Neural progenitor cell (in vitro differentiated cells): ENCODE measurements at regions not wholly inside any gene's neighbourhood (a gene's known extent, or its start where the extent isn't known, plus 50 kb on each side); places are given as distances from the start of the nearest gene placed in this dataset.

ENCODE experiments used
- DNase-seq: peaks from one replicate; pipeline ENCODE4 v3.0.0-alpha.2; 2016; ENCODE audit warnings: low spot score
- H2AFZ ChIP-seq: fragments of 200-600 bp; sonication (generic); replicated peaks from 2 replicates; pipeline ENCODE4 v1.6.1; 2016; ENCODE audit warnings: antibody characterized with exemption
- H3F3A ChIP-seq: fragments of 200-600 bp; sonication (generic); 2 replicates; pipeline ENCODE4 v1.6.1; 2016; ENCODE audit warnings: antibody characterized with exemption, low read depth
- H3K27ac ChIP-seq: fragments of 200-600 bp; sonication (generic); 2 replicates; pipeline ENCODE4 v1.5.1; 2016; ENCODE audit warnings: mild to moderate bottlenecking
- H3K27me3 ChIP-seq: fragments of 200-600 bp; sonication (generic); 2 replicates; pipeline ENCODE4 v1.6.1; 2016; ENCODE audit warnings: mild to moderate bottlenecking, moderate library complexity
- H3K36me3 ChIP-seq: fragments of 200-600 bp; sonication (generic); 2 replicates; pipeline ENCODE4 v1.5.1; 2016
- H3K4me1 ChIP-seq: fragments of 200-600 bp; sonication (generic); 2 replicates; pipeline ENCODE4 v1.6.1; 2016; ENCODE audit warnings: mixed run types
- H3K4me2 ChIP-seq: fragments of 200-600 bp; sonication (generic); 2 replicates; pipeline ENCODE4 v1.6.1; 2016
- H3K4me3 ChIP-seq: fragments of 200-600 bp; sonication (generic); 2 replicates; pipeline ENCODE4 v1.5.1; 2016
- H3K79me2 ChIP-seq: fragments of 200-600 bp; sonication (generic); 2 replicates; pipeline ENCODE4 v1.6.1; 2016; ENCODE audit warnings: low read depth
- H3K9ac ChIP-seq: fragments of 200-600 bp; sonication (generic); 2 replicates; pipeline ENCODE4 v1.6.1; 2016
- H3K9me3 ChIP-seq: fragments of 200-600 bp; sonication (generic); 2 replicates; pipeline ENCODE4 v1.5.1; 2016; ENCODE audit warnings: low read depth
- H4K20me1 ChIP-seq: fragments of 200-600 bp; sonication (generic); 2 replicates; pipeline ENCODE4 v1.6.1; 2016; ENCODE audit warnings: low read depth
- H3K27ac Mint-ChIP-seq: 3 replicates; pipeline ENCODE4 v1.8.0; 2021; ENCODE audit warnings: mixed read lengths
- H3K27me3 Mint-ChIP-seq: 2 replicates; pipeline ENCODE4 v1.8.0; 2022; ENCODE audit warnings: low read depth, mild to moderate bottlenecking, inconsistent platforms, moderate library complexity, mixed read lengths; ENCODE audit not compliant: insufficient read depth
- H3K36me3 Mint-ChIP-seq: 3 replicates; pipeline ENCODE4 v1.8.0; 2021; ENCODE audit warnings: mixed read lengths
- H3K4me1 Mint-ChIP-seq: 3 replicates; pipeline ENCODE4 v1.8.0; 2021; ENCODE audit warnings: mixed read lengths
- H3K4me3 Mint-ChIP-seq: 3 replicates; pipeline ENCODE4 v1.8.0; 2021; ENCODE audit warnings: mild to moderate bottlenecking, moderate library complexity, mixed read lengths
- H3K9me3 Mint-ChIP-seq: 3 replicates; pipeline ENCODE4 v1.8.0; 2020; ENCODE audit warnings: mixed read lengths
- EZH2 ChIP-seq: fragments of 200-600 bp; sonication (generic); IDR thresholded peaks from 2 replicates; pipeline ENCODE4 v1.6.1; 2017; ENCODE audit warnings: antibody characterized with exemption, mild to moderate bottlenecking, moderate library complexity
- EZH2phosphoT487 ChIP-seq: fragments of 200-600 bp; sonication (generic); IDR thresholded peaks from 2 replicates; pipeline ENCODE4 v1.6.1; 2017; ENCODE audit warnings: antibody characterized with exemption
- TF ChIP-seq, protein P1 (sequence below): fragments of 200-600 bp; sonication (generic); IDR thresholded peaks from 2 replicates; pipeline ENCODE4 v1.5.1; 2017; ENCODE audit warnings: antibody characterized with exemption, mild to moderate bottlenecking

DNA sequence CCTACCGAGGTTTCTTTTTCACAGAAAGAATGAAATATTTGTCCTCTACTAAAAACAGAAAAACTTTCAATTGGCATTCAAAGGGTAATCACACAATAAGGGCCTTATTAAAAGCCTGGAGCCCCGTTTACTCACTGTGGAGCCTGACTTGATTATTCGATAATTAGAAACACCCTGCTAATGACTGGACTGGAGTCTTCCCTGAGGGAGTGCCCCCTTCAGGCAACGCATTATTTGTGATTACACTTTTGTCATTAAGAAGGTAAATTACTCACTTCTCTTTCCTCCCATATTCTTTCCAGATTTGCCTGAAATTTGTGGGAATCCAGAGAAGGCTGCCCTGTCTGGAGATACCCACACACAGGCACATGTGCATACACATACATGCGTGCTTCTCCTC lies 444.2 kb upstream of the NPVF start:
- Mint-ChIP-seq H3K27me3 (peaks cover 3% of the 10 kb centered on the region), H3K4me1 (peaks cover 40% of the 10 kb centered on the region), H3K9me3 (no peaks in the 10 kb centered on the region), H3K4me3 (no peak overlapping the region), H3K27ac (no peak overlapping the region), H3K36me3 (no peaks in the 10 kb centered on the region)
- H4K20me1 ChIP-seq, result no peaks in the 10 kb centered on the region
- peaks cover 3% of the 10 kb centered on the region for H3K4me1 ChIP-seq
- no peaks in the 10 kb centered on the region for H3K36me3 ChIP-seq
- H3K27ac ChIP-seq, result no peak overlapping the region
- no peak for DNase-seq
- no peak for TF ChIP-seq EZH2phosphoT487
- no peak for TF ChIP-seq EZH2
- TF ChIP-seq, protein P1, sequence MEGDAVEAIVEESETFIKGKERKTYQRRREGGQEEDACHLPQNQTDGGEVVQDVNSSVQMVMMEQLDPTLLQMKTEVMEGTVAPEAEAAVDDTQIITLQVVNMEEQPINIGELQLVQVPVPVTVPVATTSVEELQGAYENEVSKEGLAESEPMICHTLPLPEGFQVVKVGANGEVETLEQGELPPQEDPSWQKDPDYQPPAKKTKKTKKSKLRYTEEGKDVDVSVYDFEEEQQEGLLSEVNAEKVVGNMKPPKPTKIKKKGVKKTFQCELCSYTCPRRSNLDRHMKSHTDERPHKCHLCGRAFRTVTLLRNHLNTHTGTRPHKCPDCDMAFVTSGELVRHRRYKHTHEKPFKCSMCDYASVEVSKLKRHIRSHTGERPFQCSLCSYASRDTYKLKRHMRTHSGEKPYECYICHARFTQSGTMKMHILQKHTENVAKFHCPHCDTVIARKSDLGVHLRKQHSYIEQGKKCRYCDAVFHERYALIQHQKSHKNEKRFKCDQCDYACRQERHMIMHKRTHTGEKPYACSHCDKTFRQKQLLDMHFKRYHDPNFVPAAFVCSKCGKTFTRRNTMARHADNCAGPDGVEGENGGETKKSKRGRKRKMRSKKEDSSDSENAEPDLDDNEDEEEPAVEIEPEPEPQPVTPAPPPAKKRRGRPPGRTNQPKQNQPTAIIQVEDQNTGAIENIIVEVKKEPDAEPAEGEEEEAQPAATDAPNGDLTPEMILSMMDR, result peak; percentile 35
- H3F3A ChIP-seq, result no peaks in the 10 kb centered on the region
- H3K9me3 ChIP-seq, result no peaks in the 10 kb centered on the region
- no peak overlapping the region for H3K4me2 ChIP-seq
- H3K79me2 ChIP-seq, result no peaks in the 10 kb centered on the region
- no peaks in the 10 kb centered on the region for H3K27me3 ChIP-seq
- H3K9ac ChIP-seq, result no peak overlapping the region
- no peak overlapping the region for H3K4me3 ChIP-seq
- no peak overlapping the region for H2AFZ ChIP-seq

DNA sequence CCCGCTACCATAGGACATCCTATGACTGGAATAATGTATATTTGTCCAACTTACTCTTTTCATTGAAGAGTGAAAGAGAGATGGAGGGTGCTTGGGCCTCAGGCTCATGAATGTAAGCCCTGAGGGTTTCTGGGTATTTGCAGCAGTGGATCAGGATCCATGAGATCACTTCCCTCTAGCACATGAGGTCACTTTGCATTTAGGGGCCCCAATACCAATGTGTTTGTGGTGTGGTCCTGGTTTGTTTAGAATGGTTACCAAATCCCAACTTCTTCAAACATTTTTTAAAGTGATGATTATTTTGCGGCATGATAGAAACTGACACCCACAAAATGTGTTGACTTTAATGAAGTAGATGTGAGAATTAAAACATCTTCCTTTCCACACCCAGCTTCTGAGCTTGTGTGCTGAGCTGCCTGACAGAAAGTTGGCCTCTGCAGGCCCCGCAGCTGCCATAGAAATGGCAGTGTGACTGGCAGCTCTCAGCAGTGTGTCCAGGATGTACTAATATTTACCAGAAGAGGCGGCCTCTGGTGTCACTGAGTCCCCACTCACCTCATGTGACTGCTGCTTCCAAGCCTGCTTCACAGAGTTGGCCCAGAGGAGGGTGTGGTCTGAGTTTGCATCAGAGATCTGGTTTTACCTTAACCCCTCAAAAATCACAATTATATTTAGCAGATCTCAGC lies 447.6 kb upstream of the NPVF start:
- no peaks in the 10 kb centered on the region for H3K9me3 Mint-ChIP-seq
- H3K27me3 Mint-ChIP-seq, result peaks cover 3% of the 10 kb centered on the region
- TF ChIP-seq EZH2phosphoT487, result no peak
- no peak for TF ChIP-seq EZH2
- TF ChIP-seq, protein P1, result no peak
- H3K4me3 ChIP-seq, result no peak overlapping the region
- no peaks in the 10 kb centered on the region for H3F3A ChIP-seq
- no peak overlapping the region for H3K27ac ChIP-seq
- H3K9ac ChIP-seq, result no peak overlapping the region
- no peaks in the 10 kb centered on the region for H3K4me1 ChIP-seq
- H3K27me3 ChIP-seq, result no peaks in the 10 kb centered on the region
- no peak overlapping the region for H2AFZ ChIP-seq
- H3K9me3 ChIP-seq, result no peaks in the 10 kb centered on the region
- H3K79me2 ChIP-seq, result no peaks in the 10 kb centered on the region
- H3K4me1 Mint-ChIP-seq, result peaks cover 22% of the 10 kb centered on the region
- H3K36me3 ChIP-seq, result no peaks in the 10 kb centered on the region
- H4K20me1 ChIP-seq, result no peaks in the 10 kb centered on the region
- H3K4me3 Mint-ChIP-seq, result no peak overlapping the region
- no peak for DNase-seq
- no peaks in the 10 kb centered on the region for H3K36me3 Mint-ChIP-seq
- H3K27ac Mint-ChIP-seq, result no peak overlapping the region
- no peak overlapping the region for H3K4me2 ChIP-seq

GRCh38 chr7:25677595-25677994 lies 449.3 kb upstream of the NPVF start:
- TF ChIP-seq EZH2 (no peak), EZH2phosphoT487 (no peak)
- TF ChIP-seq, protein P1, result no peak
- H3K27me3 Mint-ChIP-seq, result peaks cover 3% of the 10 kb centered on the region
- H3K4me2 ChIP-seq, result no peak overlapping the region
- H4K20me1 ChIP-seq, result no peaks in the 10 kb centered on the region
- H3K27me3 ChIP-seq, result no peaks in the 10 kb centered on the region
- no peak overlapping the region for H2AFZ ChIP-seq
- no peaks in the 10 kb centered on the region for H3K36me3 Mint-ChIP-seq
- no peaks in the 10 kb centered on the region for H3K4me1 ChIP-seq
- H3K27ac ChIP-seq, result no peak overlapping the region
- no peak for DNase-seq
- no peak overlapping the region for H3K9ac ChIP-seq
- H3K4me3 Mint-ChIP-seq, result no peak overlapping the region
- no peak overlapping the region for H3K27ac Mint-ChIP-seq
- H3F3A ChIP-seq, result no peaks in the 10 kb centered on the region
- no peaks in the 10 kb centered on the region for H3K9me3 Mint-ChIP-seq
- H3K9me3 ChIP-seq, result no peaks in the 10 kb centered on the region
- peaks cover 16% of the 10 kb centered on the region for H3K4me1 Mint-ChIP-seq
- no peak overlapping the region for H3K4me3 ChIP-seq
- H3K79me2 ChIP-seq, result no peaks in the 10 kb centered on the region
- H3K36me3 ChIP-seq, result no peaks in the 10 kb centered on the region
